ENCODE measurements at regions not wholly inside any gene's neighbourhood (a gene's known extent, or its start where the extent isn't known, plus 50 kb on each side); places are given as distances from the start of the nearest gene placed in this dataset.

DNA sequence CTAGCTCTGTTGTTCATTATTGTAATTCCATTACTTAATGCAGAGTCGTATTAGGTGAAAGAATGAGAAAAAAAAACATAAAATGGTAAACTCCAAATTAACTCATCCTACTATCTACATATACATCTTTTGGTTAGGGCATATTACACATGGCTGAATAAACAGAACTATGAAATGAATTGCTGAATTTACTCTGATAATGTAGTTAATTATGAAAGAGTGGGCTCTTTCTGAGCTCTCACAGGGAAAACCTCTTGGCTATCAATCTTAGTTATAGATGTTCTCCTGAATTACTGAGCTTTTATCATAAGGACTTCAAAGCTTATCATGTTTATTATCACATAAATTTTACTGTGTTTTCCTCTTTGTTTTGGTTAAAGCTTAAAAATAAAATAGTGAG, 798.5 kb upstream of the MDGA2 start:
- H3K4me3 Mint-ChIP-seq: no peak overlapping the region
- H3K27me3 Mint-ChIP-seq: no peaks in the 10 kb centered on the region
- H3K27ac Mint-ChIP-seq: no peak overlapping the region

DNA sequence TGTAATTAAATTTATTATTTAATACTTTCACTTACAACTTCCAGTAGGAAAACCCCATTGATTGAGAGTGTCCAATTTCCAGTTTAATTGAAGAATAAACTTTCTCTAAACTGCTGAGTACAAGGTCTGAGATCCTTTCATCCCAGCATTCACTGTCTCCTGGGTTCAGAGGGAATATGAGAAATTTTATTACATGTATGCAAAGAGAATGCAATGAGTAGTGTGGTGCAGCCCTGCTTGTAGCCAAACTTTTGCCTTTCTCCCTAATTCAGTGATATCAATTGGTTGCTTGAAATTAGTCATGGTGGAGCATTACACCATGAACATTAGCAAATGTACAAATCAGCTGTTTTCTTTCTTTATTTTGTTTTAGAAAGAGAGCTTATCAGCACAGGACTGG, 780.6 kb upstream of the MDGA2 start:
- H3K27ac Mint-ChIP-seq: no peak overlapping the region

More for the DNA sequence above, 798.5 kb upstream of the MDGA2 start:
- no peak for DNase-seq
- peaks cover 7% of the 10 kb centered on the region for H3K9me3 Mint-ChIP-seq
- H3K36me3 Mint-ChIP-seq (ENCODE audit: low read depth): no peaks in the 10 kb centered on the region
- H3K4me1 Mint-ChIP-seq (ENCODE audit: low read depth): no peaks in the 10 kb centered on the region

DNA sequence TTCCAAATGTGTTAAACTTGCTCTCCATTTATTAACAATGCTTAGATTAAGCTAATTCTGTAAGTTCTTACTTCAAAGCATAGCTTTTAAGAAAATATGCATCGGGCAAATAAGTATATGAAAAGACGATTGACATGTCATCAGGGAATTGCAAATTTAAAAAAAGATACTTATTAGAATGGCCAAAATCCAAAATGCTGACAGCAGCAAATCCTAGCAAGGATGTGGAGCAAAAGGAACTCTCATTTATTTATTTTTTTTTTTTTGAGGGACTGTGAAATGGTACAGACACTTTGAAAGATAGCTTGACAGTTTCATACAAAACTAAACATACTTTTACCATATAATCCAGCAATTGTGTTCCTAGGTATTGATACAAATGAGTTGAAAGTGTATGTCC, 779.5 kb upstream of the MDGA2 start:
- no peak overlapping the region for H3K4me3 Mint-ChIP-seq
- H3K4me1 Mint-ChIP-seq (ENCODE audit: low read depth): no peaks in the 10 kb centered on the region
- no peaks in the 10 kb centered on the region for H3K27me3 Mint-ChIP-seq
- H3K9me3 Mint-ChIP-seq: no peaks in the 10 kb centered on the region
- no peaks in the 10 kb centered on the region for H3K36me3 Mint-ChIP-seq (ENCODE audit: low read depth)
- H3K27ac Mint-ChIP-seq: no peak overlapping the region
- DNase-seq: no peak

More for the DNA sequence above, 780.6 kb upstream of the MDGA2 start:
- no peak for DNase-seq
- Mint-ChIP-seq H3K9me3 (no peaks in the 10 kb centered on the region), H3K4me3 (no peak overlapping the region), H3K27me3 (no peaks in the 10 kb centered on the region), H3K36me3 (ENCODE audit: low read depth) (no peaks in the 10 kb centered on the region), H3K4me1 (ENCODE audit: low read depth) (no peaks in the 10 kb centered on the region)

DNA sequence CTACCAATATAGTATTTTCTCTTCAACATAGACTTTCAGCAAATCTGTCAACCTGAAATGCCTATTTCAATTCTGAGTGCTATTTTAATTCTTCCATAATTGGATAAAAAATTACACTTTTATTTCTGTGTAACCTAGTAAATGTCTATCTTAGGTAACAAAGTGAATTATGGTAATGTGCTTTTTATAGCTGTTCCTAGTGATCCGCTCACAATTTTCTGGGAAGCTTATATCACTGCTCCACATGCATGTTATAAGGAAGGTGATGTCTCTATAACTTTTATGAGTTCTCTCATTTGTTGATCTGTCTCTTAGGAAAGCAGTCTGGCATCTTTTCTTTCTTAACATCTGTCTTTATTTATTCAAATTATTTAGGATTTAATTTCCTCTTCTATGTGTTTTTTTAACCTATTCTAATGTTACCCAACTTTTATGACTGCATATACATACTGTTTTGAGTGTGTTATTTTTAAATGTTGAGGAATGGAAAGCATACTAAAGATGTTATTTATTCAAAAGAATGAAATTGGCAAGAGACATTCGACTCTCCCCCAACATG, 777.1 kb upstream of the MDGA2 start:
- Mint-ChIP-seq H3K27ac (no peak overlapping the region), H3K36me3 (ENCODE audit: low read depth) (no peaks in the 10 kb centered on the region), H3K4me3 (no peak overlapping the region), H3K27me3 (no peaks in the 10 kb centered on the region), H3K4me1 (ENCODE audit: low read depth) (no peaks in the 10 kb centered on the region), H3K9me3 (peaks cover 11% of the 10 kb centered on the region)
- DNase-seq: no peak

GRCh38 chr14:48435221-48435620, 759.8 kb upstream of the MDGA2 start:
- H3K4me1 Mint-ChIP-seq (ENCODE audit: low read depth): no peaks in the 10 kb centered on the region
- no peaks in the 10 kb centered on the region for H3K27me3 Mint-ChIP-seq
- no peaks in the 10 kb centered on the region for H3K36me3 Mint-ChIP-seq (ENCODE audit: low read depth)
- H3K9me3 Mint-ChIP-seq: no peaks in the 10 kb centered on the region
- H3K27ac Mint-ChIP-seq: no peak overlapping the region
- DNase-seq: no peak
- H3K4me3 Mint-ChIP-seq: no peak overlapping the region

DNA sequence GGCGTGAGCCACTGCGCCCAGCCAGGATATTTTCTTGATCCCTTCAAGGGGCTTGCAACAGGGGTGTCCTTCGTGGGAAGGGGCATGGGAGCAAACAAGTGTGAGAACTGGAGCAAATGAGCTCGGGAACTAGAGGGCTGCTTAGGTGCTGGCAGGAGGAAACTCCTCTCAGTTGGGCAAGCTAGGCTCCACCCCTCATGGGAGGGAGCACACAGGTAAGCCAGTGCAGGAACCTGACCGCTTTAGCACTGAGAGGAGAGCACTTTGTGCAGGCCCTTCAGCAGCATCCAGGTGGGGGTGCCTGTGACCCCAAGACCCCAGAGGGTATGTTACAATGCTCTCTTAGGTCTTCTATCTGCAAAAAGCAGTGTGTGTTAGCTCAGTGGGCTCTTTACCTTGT, 755.4 kb upstream of the MDGA2 start:
- no peaks in the 10 kb centered on the region for H3K9me3 Mint-ChIP-seq
- DNase-seq: no peak
- no peak overlapping the region for H3K27ac Mint-ChIP-seq
- no peaks in the 10 kb centered on the region for H3K4me1 Mint-ChIP-seq (ENCODE audit: low read depth)
- H3K27me3 Mint-ChIP-seq: no peaks in the 10 kb centered on the region
- no peaks in the 10 kb centered on the region for H3K36me3 Mint-ChIP-seq (ENCODE audit: low read depth)
- no peak overlapping the region for H3K4me3 Mint-ChIP-seq

DNA sequence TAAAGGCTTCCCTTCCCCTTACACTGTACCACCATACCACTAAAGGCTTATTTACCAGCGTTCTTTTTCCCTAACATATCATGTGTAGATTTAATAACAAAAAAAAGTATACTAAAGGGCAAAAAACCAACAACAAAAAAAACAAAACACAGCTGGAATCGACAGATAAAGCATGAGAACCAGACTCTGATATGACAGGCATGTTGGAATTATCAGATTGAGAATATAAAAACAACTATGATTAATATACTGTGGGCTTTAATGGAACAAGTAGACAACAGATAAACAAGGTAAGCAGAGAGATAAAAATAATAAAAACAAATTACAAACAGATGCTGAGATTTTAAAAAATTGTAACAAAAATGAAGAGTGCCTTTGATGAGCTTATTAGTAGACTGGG, 754.1 kb upstream of the MDGA2 start:
- no peaks in the 10 kb centered on the region for H3K36me3 Mint-ChIP-seq (ENCODE audit: low read depth)
- H3K27me3 Mint-ChIP-seq: no peaks in the 10 kb centered on the region
- H3K27ac Mint-ChIP-seq: no peak overlapping the region
- no peak for DNase-seq
- H3K9me3 Mint-ChIP-seq: no peaks in the 10 kb centered on the region
- no peaks in the 10 kb centered on the region for H3K4me1 Mint-ChIP-seq (ENCODE audit: low read depth)
- no peak overlapping the region for H3K4me3 Mint-ChIP-seq

DNA sequence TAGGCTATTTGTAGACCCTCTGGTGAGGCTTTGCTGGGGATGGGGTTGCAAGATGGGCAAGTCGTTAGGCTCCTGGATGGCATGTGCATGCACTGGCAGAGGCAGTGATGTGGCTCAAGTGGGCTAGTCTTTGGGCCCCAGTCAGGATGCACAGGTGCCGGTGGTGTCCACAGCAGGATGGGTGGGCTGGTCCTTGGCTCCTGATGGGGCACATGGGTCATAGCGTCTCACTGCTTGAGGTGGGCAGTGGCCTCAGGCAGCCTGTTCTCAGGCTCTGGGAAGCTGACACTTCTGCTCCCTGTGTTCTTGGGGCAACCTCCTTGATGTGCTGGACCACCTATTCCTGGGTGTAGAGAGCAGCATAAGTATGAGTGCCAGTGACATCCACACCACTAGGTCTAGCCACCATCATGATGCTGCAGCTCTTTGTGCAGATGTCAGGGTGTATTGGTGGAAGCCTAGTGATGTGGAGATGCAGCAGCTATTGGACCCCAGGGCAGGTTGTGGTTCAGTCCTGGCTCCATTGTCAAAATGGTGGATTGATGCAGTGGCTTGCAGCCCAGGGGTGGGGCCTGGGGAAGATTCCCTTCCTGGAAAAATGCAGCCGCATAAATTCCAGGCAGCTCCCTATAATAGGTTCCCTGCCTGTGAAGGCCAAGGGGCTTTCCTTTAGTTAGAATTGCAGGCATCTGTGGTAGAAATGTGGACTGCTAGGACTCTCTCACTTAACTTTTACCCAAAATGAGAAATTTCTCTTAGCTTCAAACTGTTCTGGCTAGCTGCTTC, 742.5 kb upstream of the MDGA2 start:
- Mint-ChIP-seq H3K36me3 (ENCODE audit: low read depth) (no peaks in the 10 kb centered on the region), H3K27ac (no peak overlapping the region), H3K9me3 (peaks cover 27% of the 10 kb centered on the region), H3K4me1 (ENCODE audit: low read depth) (no peaks in the 10 kb centered on the region), H3K27me3 (no peaks in the 10 kb centered on the region), H3K4me3 (no peak overlapping the region)
- no peak for DNase-seq

- H3K9me3 Mint-ChIP-seq: peaks cover 6% of the 10 kb centered on the region
- no peaks in the 10 kb centered on the region for H3K4me1 Mint-ChIP-seq (ENCODE audit: low read depth)
- DNase-seq: no peak
- H3K36me3 Mint-ChIP-seq (ENCODE audit: low read depth): no peaks in the 10 kb centered on the region
- no peaks in the 10 kb centered on the region for H3K27me3 Mint-ChIP-seq
- H3K27ac Mint-ChIP-seq: no peak overlapping the region
- no peak overlapping the region for H3K4me3 Mint-ChIP-seq
These were observed 725.9 kb upstream of the MDGA2 start for GRCh38 chr14:48401321-48401720.

DNA sequence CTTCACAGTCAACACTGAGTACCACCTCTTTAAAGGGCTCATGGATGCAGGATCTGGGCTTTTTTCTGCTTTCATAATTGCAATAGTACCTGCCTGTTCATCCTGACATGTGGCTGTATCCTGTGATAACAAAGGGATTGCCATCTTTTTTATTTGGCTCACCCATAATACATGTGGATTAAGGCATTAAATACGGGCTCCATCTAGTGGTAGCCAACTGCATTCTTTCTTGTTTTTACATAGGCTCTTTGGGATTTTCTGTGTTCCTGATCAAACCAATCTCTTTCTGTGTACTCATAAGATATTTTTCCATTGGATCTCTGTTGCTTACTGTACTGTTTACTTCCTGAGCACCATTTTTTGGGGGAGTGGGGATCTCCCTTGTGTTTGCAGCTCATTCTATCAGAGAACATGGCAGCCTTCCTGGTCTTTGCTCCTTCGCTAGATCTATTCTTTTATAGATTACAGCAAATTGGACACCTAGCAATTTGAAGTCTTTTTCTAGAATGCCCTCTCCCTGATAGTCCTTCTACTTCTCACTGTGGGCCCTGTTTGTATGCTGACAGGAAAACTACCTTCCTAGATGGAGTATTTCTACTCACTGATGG, 723.4 kb upstream of the MDGA2 start:
- Mint-ChIP-seq H3K27me3 (no peaks in the 10 kb centered on the region), H3K36me3 (ENCODE audit: low read depth) (no peaks in the 10 kb centered on the region), H3K4me1 (ENCODE audit: low read depth) (no peaks in the 10 kb centered on the region), H3K27ac (no peak overlapping the region), H3K9me3 (no peaks in the 10 kb centered on the region), H3K4me3 (no peak overlapping the region)
- no peak for DNase-seq

GRCh38 chr14:48391661-48392060, 716.3 kb upstream of the MDGA2 start:
- Mint-ChIP-seq H3K4me1 (ENCODE audit: low read depth) (no peaks in the 10 kb centered on the region), H3K27me3 (no peaks in the 10 kb centered on the region), H3K36me3 (ENCODE audit: low read depth) (no peaks in the 10 kb centered on the region), H3K9me3 (no peaks in the 10 kb centered on the region), H3K27ac (no peak overlapping the region), H3K4me3 (no peak overlapping the region)
- no peak for DNase-seq

GRCh38 chr14:48390346-48390745, 714.9 kb upstream of the MDGA2 start:
- H3K36me3 Mint-ChIP-seq (ENCODE audit: low read depth): no peaks in the 10 kb centered on the region
- H3K27me3 Mint-ChIP-seq: no peaks in the 10 kb centered on the region
- DNase-seq: no peak
- no peak overlapping the region for H3K4me3 Mint-ChIP-seq
- no peak overlapping the region for H3K27ac Mint-ChIP-seq
- no peaks in the 10 kb centered on the region for H3K9me3 Mint-ChIP-seq
- H3K4me1 Mint-ChIP-seq (ENCODE audit: low read depth): no peaks in the 10 kb centered on the region

DNA sequence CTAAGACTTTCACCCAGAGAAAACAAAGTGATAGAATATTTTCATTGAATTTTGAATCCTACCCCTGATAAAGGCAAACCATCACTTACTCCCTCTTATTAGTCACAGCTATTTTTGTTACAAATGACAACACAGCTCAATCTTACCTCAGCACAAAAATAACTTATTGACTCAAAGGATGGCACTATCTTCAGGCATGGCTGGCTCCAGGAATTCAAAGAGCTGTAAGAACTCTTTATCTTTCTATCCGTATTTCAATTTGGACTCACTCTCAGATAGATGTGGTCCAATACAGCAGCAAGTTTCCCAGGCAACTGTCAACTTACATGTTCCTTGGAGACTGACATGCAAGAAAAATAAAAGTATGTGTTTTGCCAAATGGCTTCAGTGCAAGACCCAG, 709.4 kb upstream of the MDGA2 start:
- DNase-seq: no peak
- no peak overlapping the region for H3K4me3 Mint-ChIP-seq
- no peaks in the 10 kb centered on the region for H3K27me3 Mint-ChIP-seq
- H3K9me3 Mint-ChIP-seq: no peaks in the 10 kb centered on the region
- H3K4me1 Mint-ChIP-seq (ENCODE audit: low read depth): no peaks in the 10 kb centered on the region
- H3K27ac Mint-ChIP-seq: no peak overlapping the region
- H3K36me3 Mint-ChIP-seq (ENCODE audit: low read depth): no peaks in the 10 kb centered on the region

DNA sequence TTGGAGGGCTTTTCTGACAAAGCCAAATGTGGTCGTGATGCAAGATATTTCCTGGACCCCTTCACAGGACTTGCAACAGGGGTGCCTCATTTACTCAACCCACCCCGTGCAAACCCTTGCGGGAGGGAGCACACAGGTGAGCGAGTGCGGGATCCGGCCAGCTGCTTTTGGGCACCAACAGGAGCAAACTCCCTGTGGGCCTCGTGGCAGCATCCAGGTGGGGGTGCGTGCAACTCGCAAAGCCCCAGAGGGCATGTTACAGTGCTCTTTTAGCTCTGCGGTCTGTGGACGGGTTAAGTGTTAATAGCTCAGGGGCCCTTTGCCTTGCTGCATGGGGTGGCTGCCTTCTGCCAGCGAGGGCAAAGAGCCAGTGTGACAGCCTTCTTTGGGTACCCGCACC, 707.6 kb upstream of the MDGA2 start:
- H3K4me1 Mint-ChIP-seq (ENCODE audit: low read depth): no peaks in the 10 kb centered on the region
- no peak for DNase-seq
- peaks cover 3% of the 10 kb centered on the region for H3K9me3 Mint-ChIP-seq
- H3K27ac Mint-ChIP-seq: no peak overlapping the region
- H3K4me3 Mint-ChIP-seq: no peak overlapping the region
- no peaks in the 10 kb centered on the region for H3K27me3 Mint-ChIP-seq
- H3K36me3 Mint-ChIP-seq (ENCODE audit: low read depth): no peaks in the 10 kb centered on the region

GRCh38 chr14:48378541-48378940, 703.1 kb upstream of the MDGA2 start:
- Mint-ChIP-seq H3K4me3 (no peak overlapping the region), H3K36me3 (ENCODE audit: low read depth) (no peaks in the 10 kb centered on the region), H3K27ac (no peak overlapping the region), H3K4me1 (ENCODE audit: low read depth) (no peaks in the 10 kb centered on the region), H3K27me3 (no peaks in the 10 kb centered on the region), H3K9me3 (peaks cover 5% of the 10 kb centered on the region)
- DNase-seq: no peak
